ENCODE measurements at regions not wholly inside any gene's neighbourhood (a gene's known extent, or its start where the extent isn't known, plus 50 kb on each side); places are given as distances from the start of the nearest gene placed in this dataset.

GRCh38 chr2:3112131-3112530 lies 265.5 kb downstream of the EIPR1 start:
- intact Hi-C loops (cut with micrococcal nuclease; ENCODE audit: unreplicated experiment) (no loop called here), in situ Hi-C loops (cut with MboI) (no loop called here)
- ATAC-seq (no peak), DNase-seq (ENCODE audit: low read depth, low spot score) (no peak), FAIRE-seq (no peak)
- no peaks in the 10 kb centered on the region; the same call in none of the 3 replicates for H3K9me3 ChIP-seq (replicated peaks; ENCODE audit: control insufficient read depth, insufficient read depth, low read length)
- no peak for TF ChIP-seq PAX8 (IDR thresholded peaks at IDR 0.05)
- no peak for TF ChIP-seq ZNF217 (IDR thresholded peaks at IDR 0.05)
- TF ChIP-seq SRF (IDR thresholded peaks at IDR 0.05; ENCODE audit: low read depth in 2 of 2, low read length in 2 of 2): no peak
- TF ChIP-seq CUX1 (IDR thresholded peaks at IDR 0.05; ENCODE audit: insufficient replicate concordance, low read depth, low read length): no peak
- TF ChIP-seq E2F4 (IDR thresholded peaks at IDR 0.05; ENCODE audit: low read depth, low read length): no peak
- TF ChIP-seq SREBF1 (IDR thresholded peaks at IDR 0.05; ENCODE audit: low read length): no peak
- TF ChIP-seq TARDBP (IDR thresholded peaks at IDR 0.05; ENCODE audit: borderline replicate concordance): no peak
- no peak for TF ChIP-seq NFYA (IDR thresholded peaks at IDR 0.05; ENCODE audit: borderline replicate concordance, low read depth, low read length)
- TF ChIP-seq JUND (IDR thresholded peaks at IDR 0.05; ENCODE audit: low read depth, low read length): no peak
- no peak for TF ChIP-seq RFX5 (IDR thresholded peaks at IDR 0.05; ENCODE audit: low read depth, low read length)
- TF ChIP-seq STAT3 (IDR thresholded peaks at IDR 0.05; ENCODE audit: low read depth, low read length): no peak
- SMC1A ChIA-PET (ENCODE audit: uncharacterized antibody, unreplicated experiment): no interaction called here
- no peak overlapping the region for H2AFZ ChIP-seq (ENCODE audit: control insufficient read depth, low read depth, low read length)
- POLR2A ChIA-PET: no interaction called here
- H3K4me3 ChIP-seq: no peak overlapping the region
- no peaks in the 10 kb centered on the region for H4K20me1 ChIP-seq (ENCODE audit: control insufficient read depth, insufficient read depth)
- no peak overlapping the region for H3K27ac ChIP-seq (ENCODE audit: control insufficient read depth, insufficient read depth)
- 38% methylated on average over 6 of the region's 6 CpGs for WGBS (ENCODE audit: insufficient coverage, insufficient replicate concordance, low lambda C conversion rate, missing lambda C conversion rate)
- no peaks in the 10 kb centered on the region for H3K36me3 ChIP-seq (ENCODE audit: control insufficient read depth in 2 of 2, insufficient read depth in 2 of 2, low read length in 1 of 2)
- H3K4me1 ChIP-seq (ENCODE audit: control insufficient read depth, insufficient read depth, low read length): no peaks in the 10 kb centered on the region
- H3K4me2 ChIP-seq (ENCODE audit: control insufficient read depth, insufficient read depth): no peak overlapping the region
- RAD21 ChIA-PET (ENCODE audit: unreplicated experiment): no interaction called here
- CTCF ChIA-PET: interaction anchor here (0.6 kb wide), 1 partner anchor 164 kb away, joined by 4 read pairs; no protein-coding TSS in a partner anchor
- H3K27me3 ChIP-seq (replicated peaks in 1 of 2; ENCODE audit: control insufficient read depth in 2 of 2, insufficient read depth in 2 of 2, low read length in 1 of 2): no peaks in the 10 kb centered on the region; a peak in 1 of 4 replicates
- no peaks in the 10 kb centered on the region for H3K79me2 ChIP-seq (ENCODE audit: control insufficient read depth, insufficient read depth, low read length)
- H3K9ac ChIP-seq (ENCODE audit: control insufficient read depth, insufficient read depth, low read length): no peak overlapping the region
- no TSS peak for BruUV-seq (replicated peaks)

All from GM12878 (cell line).